Stimulated activated CD4-positive, alpha-beta T cell treated with anti-CD3 and anti-CD28 coated beads, Interleukin-4, amount 100 ng/mL, for 1 hour (primary cell): ENCODE measurements at regions not wholly inside any gene's neighbourhood (a gene's known extent, or its start where the extent isn't known, plus 50 kb on each side); places are given as distances from the start of the nearest gene placed in this dataset.

Source experiments
- DNase-seq: peaks from one replicate; pipeline ENCODE4 v3.0.0-alpha.2; 2020

DNA sequence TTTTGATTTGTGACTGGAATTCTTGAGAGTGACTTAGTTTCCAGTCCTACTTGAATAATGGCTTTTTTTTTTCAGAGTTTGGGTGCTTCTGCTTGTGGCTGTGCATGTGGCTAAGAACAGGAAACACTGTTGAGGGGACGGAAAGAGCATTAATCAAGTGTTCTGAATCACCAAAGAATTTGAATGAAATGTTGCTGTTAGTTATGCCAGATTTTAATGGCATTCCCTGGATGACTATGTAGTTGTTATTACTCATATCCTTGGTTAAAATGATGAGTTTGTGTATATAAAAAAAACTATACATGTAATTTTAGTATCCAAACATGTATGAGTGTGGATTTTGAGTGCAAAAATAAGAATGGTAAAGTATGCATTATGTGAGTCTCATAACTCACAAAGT, 347.9 kb downstream of the BCAT1 start:
- no peak for DNase-seq

DNA sequence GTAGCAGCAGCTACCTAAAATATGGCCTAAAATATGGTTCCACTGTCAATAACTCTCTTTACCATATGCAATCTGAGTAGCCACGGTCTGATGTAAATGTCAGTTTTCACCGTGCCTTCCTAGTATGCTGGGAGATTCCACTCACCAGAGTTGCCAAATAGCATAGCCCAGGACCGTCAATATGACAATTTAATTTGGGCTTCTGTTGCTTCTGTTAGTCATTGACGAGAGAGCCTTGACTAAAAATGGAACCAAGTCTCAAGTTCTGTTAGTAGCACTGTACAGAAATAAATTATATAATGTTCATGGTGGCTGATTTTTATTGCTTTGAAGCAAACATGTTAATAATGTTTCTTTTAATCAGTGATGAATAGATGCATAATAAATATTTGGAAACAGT, 348.4 kb downstream of the BCAT1 start:
- no peak for DNase-seq

DNA sequence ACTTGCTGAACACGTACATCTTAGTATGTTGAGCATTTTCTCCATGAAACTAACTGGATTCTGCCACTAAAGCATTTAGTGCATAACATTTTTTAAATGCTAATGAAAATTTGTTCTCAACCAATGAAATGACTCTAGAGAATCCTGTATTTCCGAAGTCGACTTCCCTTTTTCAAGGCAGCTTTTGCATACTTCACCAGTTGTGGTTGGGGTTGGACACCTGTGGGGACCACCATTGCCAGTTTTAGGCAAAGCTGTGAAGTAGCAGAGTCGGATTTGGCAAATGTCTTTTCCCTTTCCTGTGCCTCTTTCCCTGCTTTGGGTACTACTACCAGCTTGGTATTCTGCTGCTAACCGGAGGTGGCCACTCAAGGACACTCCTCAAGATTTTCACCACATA, 349.2 kb downstream of the BCAT1 start:
- DNase-seq: no peak

DNA sequence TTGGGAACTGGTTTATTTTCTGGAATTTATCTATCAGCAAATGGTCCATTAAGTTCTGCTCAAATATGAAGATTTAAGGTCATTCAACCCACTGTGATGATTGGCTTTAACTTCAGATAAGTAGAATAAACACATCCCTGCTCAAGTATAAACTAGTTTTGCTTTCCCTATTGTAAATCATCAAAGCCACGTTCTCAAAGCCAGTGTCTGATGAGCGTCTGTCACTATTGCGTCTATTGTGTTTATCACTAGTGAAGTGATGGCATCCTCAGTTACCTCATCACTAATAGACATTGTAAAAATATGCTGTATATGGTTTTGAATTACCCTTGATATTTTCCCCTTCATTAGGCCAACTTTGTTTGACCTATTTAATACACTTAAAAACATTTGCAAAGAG, 351.3 kb downstream of the BCAT1 start:
- no peak for DNase-seq

DNA sequence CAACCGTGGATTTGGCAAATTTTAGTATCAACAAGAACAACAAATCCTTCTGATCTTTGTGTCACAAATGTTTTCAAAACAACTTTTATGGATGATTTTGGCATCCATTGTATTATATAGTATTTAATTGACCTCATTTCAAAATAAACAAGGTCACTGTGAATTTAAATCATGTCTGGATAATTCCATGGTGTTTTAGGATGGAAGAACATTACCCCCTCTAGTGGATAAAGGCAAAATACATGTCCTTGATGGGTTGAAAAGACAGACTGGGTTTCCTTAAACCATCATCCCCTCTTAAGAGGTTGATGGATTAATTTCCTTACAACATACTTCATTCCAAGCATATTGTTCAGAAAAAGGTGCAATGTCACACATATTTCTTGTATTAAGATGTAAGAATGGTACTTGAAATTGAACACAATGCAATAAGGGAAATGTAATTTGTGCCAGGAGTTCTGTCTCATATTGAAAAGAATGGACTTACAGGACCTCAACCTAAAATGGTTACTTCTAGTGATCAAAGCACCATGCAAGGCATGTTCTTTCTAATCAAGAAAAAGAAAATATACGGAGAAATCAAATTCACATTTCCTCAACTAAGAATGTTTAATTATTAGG, 352.0 kb downstream of the BCAT1 start:
- no peak for DNase-seq

DNA sequence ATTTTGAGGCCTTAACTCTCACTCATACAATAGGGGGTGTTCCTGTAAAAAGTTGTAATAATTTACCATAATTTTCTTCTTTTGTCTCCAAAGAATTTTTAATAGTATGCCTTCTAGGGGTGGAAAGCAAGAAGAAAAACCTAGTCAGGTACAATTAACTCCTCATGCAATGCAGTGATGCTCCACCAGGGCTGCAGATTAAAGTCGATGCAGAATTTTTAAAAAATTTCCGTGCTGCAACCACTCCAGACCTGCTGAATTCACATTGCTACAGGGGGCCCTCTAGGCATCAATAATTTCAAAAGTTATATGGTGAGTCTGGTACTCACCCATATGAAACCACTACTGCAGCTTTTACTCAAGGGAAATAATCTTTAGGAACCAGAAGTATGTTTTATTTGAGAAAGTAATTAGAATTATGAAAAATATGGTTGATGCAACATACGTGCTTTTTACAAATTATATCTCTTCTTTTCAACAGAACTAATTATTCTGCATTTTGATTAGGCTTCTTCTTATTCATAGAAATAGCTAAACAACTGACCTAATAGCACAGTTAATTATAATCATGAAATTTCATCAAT, 353.2 kb downstream of the BCAT1 start:
- DNase-seq: no peak

DNA sequence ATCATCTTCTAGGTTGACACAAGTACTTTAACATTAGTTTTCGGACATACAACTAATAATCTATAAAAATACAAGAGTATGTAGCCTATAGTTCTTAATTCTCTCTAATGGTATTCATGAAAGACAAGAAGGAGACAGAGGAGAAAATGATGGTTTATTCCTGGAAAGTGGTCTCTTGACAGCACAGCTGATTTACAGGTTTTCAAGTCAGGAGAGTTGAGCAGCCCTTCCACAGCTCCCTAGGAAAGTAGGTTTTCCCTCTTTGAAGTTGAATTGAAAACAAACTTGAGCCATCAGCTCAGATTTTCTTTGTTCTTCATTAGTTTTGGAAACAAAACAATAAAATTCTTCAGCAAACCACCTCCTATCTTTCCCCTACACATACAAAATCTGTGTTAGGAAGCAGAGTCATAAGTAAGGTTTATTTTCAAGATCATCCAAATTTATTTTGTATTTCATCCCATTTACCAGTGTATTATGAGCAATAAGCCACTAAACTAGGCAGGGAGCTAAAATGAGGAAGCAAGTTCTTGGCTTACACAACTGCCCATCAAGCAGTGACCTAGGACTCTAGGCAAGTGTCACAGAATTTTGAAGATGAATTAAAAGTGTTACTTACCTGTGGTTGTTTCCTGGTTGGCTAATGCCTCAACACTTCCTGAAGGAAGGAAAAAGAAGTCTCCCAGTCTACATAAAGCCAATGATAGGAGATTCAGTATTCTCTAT, 357.0 kb downstream of the BCAT1 start:
- DNase-seq: no peak

DNA sequence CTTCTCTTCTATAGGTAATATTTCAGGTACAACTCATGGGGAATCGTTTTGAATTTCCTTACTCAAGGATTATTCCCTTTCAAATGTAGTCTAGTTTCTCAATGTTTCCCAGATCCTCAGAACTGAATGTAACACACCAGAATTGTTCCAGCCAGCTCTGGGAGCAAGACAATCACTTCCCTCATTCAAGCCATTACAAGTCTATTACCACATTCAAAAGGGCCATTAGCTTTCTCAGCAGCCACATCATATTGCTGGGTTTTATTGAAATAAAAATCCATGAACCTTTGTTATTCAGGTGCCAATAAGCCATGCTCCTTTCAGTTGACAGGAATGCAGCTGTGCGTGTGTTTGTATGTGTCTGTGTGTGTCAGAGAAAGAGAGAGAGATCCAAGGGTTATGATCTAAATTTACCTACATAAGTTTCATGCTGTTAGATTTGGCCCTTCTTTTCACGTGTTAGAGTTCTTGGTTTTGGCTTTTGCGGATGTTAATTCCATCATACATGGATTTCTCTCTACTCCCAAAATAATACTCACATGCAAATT, 357.7 kb downstream of the BCAT1 start:
- no peak for DNase-seq

DNA sequence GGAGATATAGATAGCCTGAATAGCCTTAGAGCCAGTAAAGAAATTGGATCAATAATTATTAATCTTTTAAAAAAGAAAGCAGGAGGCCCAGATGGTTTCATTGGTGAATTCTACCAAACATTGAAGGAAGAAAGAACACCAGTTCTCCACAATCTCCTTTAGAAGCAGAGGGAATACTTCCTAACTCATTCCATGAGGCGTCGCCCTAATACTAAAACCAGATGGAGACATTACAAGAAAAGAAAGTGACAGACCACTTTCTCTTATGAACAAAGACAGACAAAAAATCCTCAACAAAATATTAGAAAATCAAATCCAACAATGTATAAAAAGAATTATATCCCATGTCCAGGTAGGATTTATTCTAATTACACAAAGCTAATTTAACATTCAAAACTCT, 362.6 kb downstream of the BCAT1 start:
- DNase-seq: no peak

DNA sequence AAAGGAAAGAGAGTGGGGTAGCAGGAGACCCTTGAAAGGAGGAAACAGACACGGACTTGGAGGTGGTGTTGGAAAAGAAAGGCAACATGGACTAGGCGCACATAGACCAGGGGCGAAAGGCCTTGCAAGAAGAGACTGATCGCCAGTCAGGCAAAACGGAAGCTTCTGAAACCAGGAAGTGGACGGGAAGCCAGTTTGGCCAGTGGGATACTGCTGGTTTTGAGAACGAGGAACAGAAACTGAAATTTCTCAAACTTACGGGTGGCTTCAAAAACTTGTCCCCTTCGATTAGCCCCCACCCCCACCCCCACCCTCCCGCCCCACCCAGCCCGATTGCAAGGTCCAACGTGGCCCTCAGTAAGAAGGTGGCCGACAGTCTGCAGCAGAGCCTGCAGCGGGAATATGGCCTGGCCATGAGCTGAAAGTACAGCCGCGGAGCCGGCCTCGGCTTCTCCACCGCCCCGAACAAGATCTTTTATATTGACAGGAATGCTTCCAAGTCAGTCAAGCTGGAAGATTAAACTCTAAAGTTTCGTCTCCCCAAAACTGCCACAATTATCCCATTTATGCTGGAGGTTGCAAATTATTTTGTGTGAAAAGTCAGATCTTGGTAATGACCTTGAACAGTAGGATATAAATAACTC, 364.7 kb downstream of the BCAT1 start:
- no peak for DNase-seq

DNA sequence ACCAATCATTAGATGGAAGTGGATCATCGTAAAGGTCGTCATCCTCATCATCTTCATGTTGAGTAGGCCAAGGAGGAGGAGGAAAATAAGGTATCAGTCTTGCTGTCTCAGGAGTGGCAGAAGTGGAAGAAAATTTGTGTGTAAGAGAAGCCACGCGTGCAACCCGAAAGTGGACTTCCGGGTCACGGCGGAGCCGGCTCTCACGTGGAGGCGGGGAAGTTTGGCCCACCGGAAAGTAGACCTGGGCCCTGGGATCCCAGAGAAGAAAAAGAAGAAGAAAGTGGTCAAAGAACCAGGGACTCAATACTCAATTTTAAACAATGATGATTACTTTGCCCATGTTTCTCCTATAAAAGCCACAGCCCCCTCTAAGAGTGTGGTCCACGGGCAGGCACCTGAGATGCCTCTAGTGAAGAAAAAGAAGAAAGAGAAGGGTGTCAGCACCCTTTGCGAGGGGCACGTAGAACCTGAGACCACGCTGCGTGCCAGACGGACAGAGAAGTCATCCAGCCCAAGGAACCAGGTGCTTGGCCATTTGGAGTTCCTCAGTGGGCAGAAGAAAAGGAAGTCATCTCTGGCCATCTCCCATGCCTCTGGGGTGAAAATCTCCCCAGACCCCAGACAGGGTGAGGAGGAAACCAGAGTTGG, 365.8 kb downstream of the BCAT1 start:
- no peak for DNase-seq

DNA sequence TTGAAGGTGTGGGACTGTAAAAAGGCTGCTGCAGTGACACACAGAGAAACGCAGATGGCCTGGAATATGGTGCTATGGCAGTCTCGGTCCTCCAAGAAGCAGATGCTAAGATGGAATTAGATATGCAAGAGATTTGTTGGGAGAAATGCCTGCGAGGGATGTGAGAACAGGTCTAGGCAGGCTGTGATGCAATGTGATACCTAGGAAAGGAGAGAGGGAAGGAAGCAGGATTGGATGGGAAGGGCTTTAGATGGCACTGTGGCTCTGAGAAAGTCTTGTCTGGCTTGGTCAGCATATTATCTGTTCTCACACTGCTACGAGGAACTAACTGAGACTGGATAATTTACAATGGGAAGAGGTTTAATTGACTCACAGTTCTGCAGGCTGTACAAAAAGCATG, 374.4 kb downstream of the BCAT1 start:
- DNase-seq: no peak

DNA sequence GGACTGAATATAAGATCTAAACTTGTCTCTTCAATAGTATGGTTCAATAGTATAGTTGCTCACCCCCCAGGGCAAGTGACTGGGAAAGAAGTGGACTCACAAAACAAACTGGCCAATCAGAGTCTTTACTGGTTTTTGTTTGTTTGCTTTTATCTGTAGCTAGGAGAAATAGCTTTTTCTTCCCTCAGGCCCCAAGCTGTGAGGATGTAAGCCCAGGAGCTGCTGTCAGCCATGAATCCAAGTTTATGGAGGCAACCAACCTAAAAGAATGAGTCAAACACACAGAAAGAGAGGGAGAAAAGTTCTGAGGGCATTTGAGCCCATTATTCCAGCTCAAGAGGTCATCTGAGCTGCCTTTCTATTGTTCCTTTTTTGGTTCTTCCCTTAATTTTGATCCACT, 375.3 kb downstream of the BCAT1 start:
- DNase-seq: no peak

DNA sequence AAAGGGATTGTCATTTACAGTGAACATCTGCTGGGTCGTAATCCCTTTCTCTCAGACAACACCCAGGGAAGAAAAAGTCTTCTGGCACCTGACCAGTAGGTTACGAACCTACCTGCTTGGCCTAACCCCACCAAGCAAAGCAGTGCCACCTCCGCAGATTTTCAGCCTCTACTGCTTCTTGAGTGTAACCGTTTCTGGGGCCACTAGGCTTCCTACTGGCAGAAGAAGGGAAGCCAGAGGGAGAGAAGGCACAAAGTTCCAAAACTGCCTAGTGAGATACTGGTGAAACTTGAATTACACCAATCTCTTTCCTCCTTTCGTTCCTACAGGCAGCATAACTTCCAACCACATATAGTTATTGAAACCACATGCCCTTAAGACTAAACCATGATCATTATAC, 383.6 kb downstream of the BCAT1 start:
- no peak for DNase-seq

DNA sequence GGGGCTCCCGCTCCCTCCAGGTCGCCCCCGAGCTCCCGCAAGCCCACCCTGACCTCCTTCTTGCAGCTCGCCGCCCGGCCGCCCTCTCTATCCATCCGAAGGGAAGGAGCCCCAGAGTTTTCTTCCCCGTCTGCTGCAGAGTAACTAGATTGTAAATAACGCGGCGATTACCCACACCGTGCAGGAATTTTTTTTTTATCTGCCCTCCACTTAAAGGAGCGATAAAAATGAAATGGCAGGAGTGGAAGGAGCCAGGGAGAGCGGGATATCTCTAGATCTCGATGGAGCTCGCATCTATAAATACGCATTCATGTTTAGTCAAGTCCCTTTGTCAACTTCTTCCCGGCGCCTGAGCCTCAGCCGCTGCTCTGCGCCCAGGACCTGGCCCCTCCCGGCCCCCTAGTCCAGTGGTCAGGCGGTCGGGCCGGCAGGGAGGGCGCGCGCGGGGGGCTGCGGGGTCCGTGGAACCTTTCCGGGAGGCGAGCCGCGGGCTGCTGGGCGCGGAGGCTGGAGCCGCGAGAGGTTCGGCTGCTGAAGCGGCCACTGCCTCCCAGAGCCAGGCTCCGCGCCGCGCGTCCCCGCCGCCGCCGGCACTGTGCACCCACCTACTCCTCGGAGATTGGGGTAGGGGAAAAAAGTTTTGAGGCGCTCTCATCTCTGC, 386.0 kb downstream of the BCAT1 start:
- no peak for DNase-seq

DNA sequence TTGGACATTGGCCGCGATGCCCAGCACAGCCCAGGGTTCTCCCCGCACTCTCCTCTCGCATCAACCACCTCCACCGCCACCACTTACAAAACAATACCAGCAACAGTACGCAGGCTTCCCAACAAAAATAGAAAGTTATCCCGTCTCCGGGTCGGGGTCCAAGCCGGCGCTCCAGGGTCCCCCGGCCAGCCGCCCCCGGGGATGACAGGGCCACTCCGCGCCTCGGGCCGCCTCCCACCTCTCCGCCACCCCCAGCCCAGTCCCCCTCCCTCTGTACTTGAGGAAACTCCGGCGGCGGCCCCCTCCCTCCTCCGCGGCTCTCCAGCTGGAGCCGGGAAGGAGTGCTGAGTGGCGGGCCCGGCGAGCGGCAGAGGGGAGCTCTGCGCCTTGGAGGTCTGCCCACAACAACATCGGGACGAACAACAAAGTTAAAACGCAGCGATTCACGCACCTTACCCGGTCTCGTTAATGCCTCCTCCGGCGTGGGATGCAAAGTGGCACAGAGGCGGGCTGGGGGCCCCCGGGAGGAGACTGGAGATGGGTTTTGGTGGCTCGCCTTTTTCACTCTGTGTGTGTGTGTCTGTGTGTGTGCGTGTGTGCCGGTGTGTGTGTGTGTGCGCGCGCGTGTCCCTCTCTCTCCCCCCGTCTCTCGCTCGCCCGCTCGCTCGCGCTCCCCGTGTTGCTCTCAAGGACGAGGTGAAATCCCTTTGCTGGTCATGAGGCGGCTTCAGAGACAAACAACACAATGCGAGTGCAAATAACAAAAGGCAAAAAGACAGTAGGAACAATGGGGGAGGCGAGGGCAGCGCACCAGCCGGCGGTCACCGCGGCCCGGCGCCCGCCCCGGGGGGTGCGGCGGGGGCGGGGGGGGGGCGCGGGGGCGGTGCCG, 386.8 kb downstream of the BCAT1 start:
- DNase-seq: no peak

DNA sequence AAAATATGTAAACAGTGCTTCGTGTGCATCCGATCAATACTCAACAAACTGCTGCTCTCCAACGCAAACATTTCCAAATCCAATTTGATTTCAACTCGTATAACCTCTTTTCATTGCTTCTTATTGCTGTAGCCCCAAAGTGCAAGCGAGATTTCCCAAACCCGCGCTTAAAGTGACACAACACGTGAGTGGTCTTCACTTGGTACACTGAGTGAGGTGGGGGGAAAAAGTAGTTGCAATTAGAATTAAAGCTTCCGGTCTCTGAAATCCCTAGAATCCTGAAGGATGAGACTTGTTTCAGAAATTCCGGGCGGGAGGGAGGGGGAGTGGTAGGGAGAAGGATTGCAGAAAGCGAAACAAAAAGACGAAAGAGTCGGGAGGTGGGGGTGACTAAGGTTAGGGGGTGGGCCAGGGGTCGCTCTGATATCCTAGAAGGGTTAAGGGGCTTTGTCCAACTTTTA, 387.5 kb downstream of the BCAT1 start:
- no peak for DNase-seq

DNA sequence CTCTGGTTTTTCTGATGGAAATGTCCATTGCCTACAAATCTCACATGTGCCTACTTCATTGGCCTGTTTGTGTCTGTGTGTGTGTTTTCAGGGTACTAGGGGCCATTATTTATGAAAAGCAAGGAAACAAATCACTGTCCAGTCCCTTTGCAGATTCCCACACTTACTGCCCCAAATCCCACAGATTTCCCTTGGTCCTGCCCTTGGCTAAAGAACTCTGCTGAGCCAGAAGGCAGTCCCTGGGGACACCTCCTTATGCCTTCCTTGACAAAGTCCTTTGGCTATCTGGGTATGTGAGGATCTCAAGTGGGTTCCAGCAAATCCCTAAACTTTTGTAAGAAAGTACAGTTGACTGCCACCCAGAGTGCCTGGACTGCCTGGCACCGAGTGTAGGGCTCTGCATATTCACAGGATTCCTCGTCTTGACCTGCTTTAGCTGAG, 388.1 kb downstream of the BCAT1 start:
- DNase-seq: no peak

DNA sequence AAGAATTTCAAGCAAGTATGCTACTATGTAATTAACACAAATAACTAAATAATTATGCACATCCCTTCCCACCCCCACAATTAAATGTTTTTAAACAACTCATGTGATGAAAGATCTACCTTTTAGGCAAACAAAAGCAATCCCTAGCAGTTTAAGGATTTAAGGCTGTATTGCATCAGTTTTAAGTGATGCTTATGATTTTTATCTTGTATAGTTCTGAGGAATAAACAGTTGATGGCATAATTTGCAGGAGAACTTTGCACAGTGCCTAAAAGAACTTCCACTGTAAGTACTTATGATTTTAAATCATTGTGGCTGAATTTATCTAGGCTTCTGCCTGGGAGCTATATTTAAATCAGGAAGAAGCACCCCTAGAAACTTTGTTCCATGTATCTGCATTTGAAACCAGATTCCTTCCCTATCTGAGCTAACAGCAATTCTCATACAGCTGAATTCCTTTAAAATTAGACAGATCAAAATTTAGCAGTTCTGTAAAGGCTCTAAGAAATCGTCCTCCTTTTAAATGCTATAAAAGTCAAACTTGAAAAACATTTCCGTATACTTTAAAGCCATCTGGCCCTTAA, 388.6 kb downstream of the BCAT1 start:
- no peak for DNase-seq

DNA sequence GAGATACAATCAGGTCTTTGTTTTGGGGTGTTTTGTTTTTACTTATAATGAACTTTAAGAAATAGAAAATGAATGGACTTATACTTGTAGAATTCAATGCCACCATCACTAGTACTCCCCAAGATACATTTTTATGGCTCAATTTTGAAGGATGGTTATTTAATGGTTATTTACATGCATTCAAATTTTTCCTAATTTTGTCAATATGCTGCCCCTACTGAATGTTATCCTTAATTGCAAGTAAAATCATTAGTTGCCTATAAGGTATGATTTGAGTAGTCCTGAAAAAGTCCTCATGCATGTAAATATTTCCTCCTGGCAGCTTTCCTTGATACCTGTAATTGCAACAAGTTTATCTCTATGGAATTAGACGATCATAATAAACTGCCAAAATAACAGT, 391.2 kb downstream of the BCAT1 start:
- DNase-seq: no peak

DNA sequence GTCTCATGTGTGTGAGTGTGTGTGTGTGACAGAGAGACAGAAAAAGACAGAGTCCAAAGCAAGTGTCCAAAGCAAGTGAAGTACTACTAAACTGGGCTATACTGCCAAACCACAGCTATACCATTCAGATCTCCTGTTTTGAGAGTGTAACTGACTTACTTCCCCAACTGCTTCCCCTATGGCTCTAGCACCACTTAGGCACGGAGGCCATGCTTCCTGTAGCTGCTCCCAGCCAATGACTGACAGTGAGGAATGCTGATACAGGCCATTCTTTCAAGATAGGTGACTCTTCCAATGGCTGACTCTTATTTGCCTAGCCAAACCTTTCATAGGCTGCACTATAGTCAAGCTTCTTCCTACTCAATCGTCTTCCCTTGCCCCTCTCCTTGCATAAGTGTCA, 393.2 kb downstream of the BCAT1 start:
- DNase-seq: no peak
